ENCODE measurements at regions not wholly inside any gene's neighbourhood (a gene's known extent, or its start where the extent isn't known, plus 50 kb on each side); places are given as distances from the start of the nearest gene placed in this dataset.

GRCh38 chr15:72845981-72846383 lies 62.4 kb upstream of the ADPGK start:
- Histone ChIP-seq H2BK15ac (ENCODE audit: low read depth, low read length) (no peak overlapping the region), H3K79me1 (ENCODE audit: insufficient read depth, low read depth, low read length, poor library complexity, severe bottlenecking) (no peaks in the 10 kb centered on the region), H3K56ac (ENCODE audit: insufficient read length, low read depth, low read length) (no peak overlapping the region), H3K23ac (ENCODE audit: insufficient read length, low read depth, low read length) (no peak overlapping the region), H3K14ac (ENCODE audit: insufficient read depth, low read length) (no peak overlapping the region), H3K27ac (ENCODE audit: insufficient read length, low read depth, low read length) (no peak overlapping the region), H3K9ac (ENCODE audit: extremely low read depth, insufficient read length, low read length) (no peak overlapping the region), H3K27me3 (ENCODE audit: insufficient read depth, low read length) (no peaks in the 10 kb centered on the region), H3K4me1 (ENCODE audit: insufficient read depth, low read length) (peaks cover 12% of the 10 kb centered on the region; the same call in 1 of the 2 replicates), H2AFZ (ENCODE audit: low read length) (no peak overlapping the region), H3K23me2 (ENCODE audit: insufficient read length, low read depth, low read length, poor library complexity, severe bottlenecking) (no peaks in the 10 kb centered on the region), H4K8ac (replicated peaks; ENCODE audit: insufficient read length, low read depth, low read length) (no peak overlapping the region), H2BK12ac (ENCODE audit: insufficient read length, low read depth, low read length) (no peak overlapping the region), H4K20me1 (ENCODE audit: control insufficient read depth, insufficient read depth, insufficient read length) (no peaks in the 10 kb centered on the region), H3K9me3 (ENCODE audit: control insufficient read depth, low read depth, low read length) (no peaks in the 10 kb centered on the region), H3K4me2 (ENCODE audit: insufficient read depth, insufficient read length, low read length) (no peak overlapping the region), H3K18ac (ENCODE audit: insufficient read length, low read depth, low read length) (no peak overlapping the region), H2AK5ac (ENCODE audit: insufficient read length, low read length) (no peak overlapping the region), H2BK120ac (ENCODE audit: low read depth, low read length, poor library complexity, severe bottlenecking) (no peak overlapping the region), H2BK5ac (ENCODE audit: insufficient read length, low read length) (no peak overlapping the region), H4K91ac (ENCODE audit: insufficient read length, low read depth, low read length) (no peak overlapping the region), H4K5ac (ENCODE audit: insufficient read length, low read depth, low read length) (no peak overlapping the region), H3K79me2 (ENCODE audit: insufficient read depth, low read length) (no peaks in the 10 kb centered on the region), H2BK20ac (ENCODE audit: low read depth, low read length, poor library complexity, severe bottlenecking) (no peak overlapping the region), H3K4ac (ENCODE audit: low read depth, low read length) (no peak overlapping the region), H3T11ph (ENCODE audit: low read length) (no peak overlapping the region)
- Mint-ChIP-seq H3K27ac (no peak overlapping the region), H3K27me3 (ENCODE audit: low read depth) (peaks cover 44% of the 10 kb centered on the region), H3K9me3 (no peaks in the 10 kb centered on the region; a peak in 2 of 5 replicates), H3K4me3 (no peak overlapping the region), H3K4me1 (peaks cover 32% of the 10 kb centered on the region in 2 experiments), H3K36me3 (ENCODE audit: insufficient read depth in 1 of 3, low read depth in 3 of 3) (no peaks in the 10 kb centered on the region)
- no peak for TF ChIP-seq CTCF (conservative IDR thresholded peaks at IDR 0.05)
- no peak for DNase-seq
